GM12878 (cell line): ENCODE measurements at regions not wholly inside any gene's neighbourhood (a gene's known extent, or its start where the extent isn't known, plus 50 kb on each side); places are given as distances from the start of the nearest gene placed in this dataset.

Experiments
- BCL3 ChIP-seq: IDR thresholded peaks from 2 replicates; pipeline ENCODE4 v1.6.1; 2011; ENCODE audit warnings: borderline replicate concordance, low read depth, mild to moderate bottlenecking, moderate library complexity, low read length; ENCODE audit not compliant: insufficient read depth, poor library complexity, severe bottlenecking
- CBFB ChIP-seq: IDR thresholded peaks from 2 replicates; pipeline ENCODE4 v1.6.1; 2016; ENCODE audit warnings: antibody characterized with exemption, low read depth
- CEBPB ChIP-seq, 2 experiments: fragments of 150-350 bp in 1 of 2; IDR thresholded peaks; 2 replicates each; pipeline ENCODE4 v1.6.1; 2012 to 2014; ENCODE audit warnings: low read depth in 2 of 2, low read length in 2 of 2, borderline replicate concordance in 1 of 2, inconsistent platforms in 1 of 2
- CEBPZ ChIP-seq: fragments of 150-350 bp; IDR thresholded peaks from 2 replicates; pipeline ENCODE4 v1.6.1; 2016; ENCODE audit warnings: low read depth, low read length
- CREM ChIP-seq: IDR thresholded peaks from 2 replicates; pipeline ENCODE4 v1.6.1; 2014; ENCODE audit warnings: antibody characterized with exemption, low read depth
- CUX1 ChIP-seq: IDR thresholded peaks from 2 replicates; pipeline ENCODE4 v1.6.1; 2012; ENCODE audit warnings: improper control_type of control experiment, low read depth, low read length; ENCODE audit not compliant: insufficient replicate concordance
- IRF4 ChIP-seq: IDR thresholded peaks from 2 replicates; pipeline ENCODE4 v1.6.1; 2011; ENCODE audit warnings: low read depth, low read length
- IRF5 ChIP-seq: fragments of 450-650 bp; IDR thresholded peaks from 2 replicates; pipeline ENCODE4 v1.6.1; 2017; ENCODE audit warnings: borderline replicate concordance
- MTA2 ChIP-seq: fragments of 450-650 bp; IDR thresholded peaks from 2 replicates; pipeline ENCODE4 v1.6.1; 2016; ENCODE audit warnings: low read depth, mild to moderate bottlenecking, moderate library complexity
- PAX5 ChIP-seq: IDR thresholded peaks from 2 replicates; pipeline ENCODE4 v1.6.1; 2011; ENCODE audit warnings: low read depth, low read length, borderline replicate concordance
- SPI1 ChIP-seq: IDR thresholded peaks from 2 replicates; pipeline ENCODE4 v1.6.1; 2011; ENCODE audit warnings: low read depth, mild to moderate bottlenecking, low read length, moderate library complexity, borderline replicate concordance; ENCODE audit not compliant: insufficient read depth
- YBX1 ChIP-seq: fragments of 450-650 bp; IDR thresholded peaks from 2 replicates; pipeline ENCODE4 v1.6.1; 2016; ENCODE audit warnings: antibody characterized with exemption

GRCh38 chr4:108219998-108220397, 51.3 kb upstream of the LEF1 start (continued):
- TF ChIP-seq IRF5, result no peak
- no peak for TF ChIP-seq CBFB
- no peak for TF ChIP-seq IRF4
- TF ChIP-seq SPI1, result no peak
- no peak for TF ChIP-seq CEBPB (IDR thresholded peaks at IDR 0.05; ENCODE audit: borderline replicate concordance in 1 of 2, low read depth in 2 of 2, low read length in 2 of 2)
- TF ChIP-seq BCL3, result no peak
- no peak for TF ChIP-seq YBX1
- TF ChIP-seq PAX5, result no peak
- no peak for TF ChIP-seq CUX1
- TF ChIP-seq CEBPZ, result no peak
- no peak for TF ChIP-seq MTA2
- no peak for TF ChIP-seq CREM
